Natural killer cell (primary cell): ENCODE measurements at regions not wholly inside any gene's neighbourhood (a gene's known extent, or its start where the extent isn't known, plus 50 kb on each side); places are given as distances from the start of the nearest gene placed in this dataset.
A peak's percentile ranks its signal among the peaks of the same experiment; 100 is the strongest.

Source experiments
- ATAC-seq, 3 donors: fragments of 150-1000 bp in 2 of 3; fragments of 200-7000 bp in 1 of 3; cut with Tn5 transposase; 1 replicate in 1 of 3; 2 replicates in 2 of 3; pipeline ENCODE4 v1.10.0; 2021; ENCODE audit warnings: mild to moderate bottlenecking in 2 of 3, moderate library complexity in 2 of 3
- DNase-seq, 2 donors: peaks; one replicate each; pipeline versions ENCODE4 v3.0.0 to v3.0.0-alpha.2; 2013 to 2021; ENCODE audit warnings: mixed read lengths in 1 of 2
- H3K27ac ChIP-seq: one replicate; pipeline ENCODE4 v1.5.1; 2013; ENCODE audit warnings: mild to moderate bottlenecking, low read length
- H3K27me3 ChIP-seq: one replicate; pipeline ENCODE4 v1.6.1; 2013; ENCODE audit warnings: low read length; ENCODE audit not compliant: control insufficient read depth, insufficient read depth
- H3K36me3 ChIP-seq: one replicate; pipeline ENCODE4 v1.6.1; 2013; ENCODE audit warnings: low read length; ENCODE audit not compliant: control insufficient read depth, insufficient read depth
- H3K4me1 ChIP-seq: one replicate; pipeline ENCODE4 v1.6.1; 2013; ENCODE audit warnings: low read length; ENCODE audit not compliant: control insufficient read depth, insufficient read depth
- H3K4me3 ChIP-seq: one replicate; pipeline ENCODE4 v1.5.1; 2013; ENCODE audit warnings: low read length
- H3K9me3 ChIP-seq: one replicate; pipeline ENCODE4 v1.6.1; 2013; ENCODE audit warnings: low read length; ENCODE audit not compliant: control insufficient read depth, insufficient read depth
- H3K27ac Mint-ChIP-seq, 2 donors: one replicate each; pipeline ENCODE4 v1.8.0; 2022; ENCODE audit warnings: mild to moderate bottlenecking in 2 of 2, mixed read lengths in 2 of 2, moderate library complexity in 1 of 2
- H3K27me3 Mint-ChIP-seq, 2 donors: one replicate each; pipeline ENCODE4 v1.8.0; 2022; ENCODE audit warnings: low read depth in 2 of 2, mixed read lengths in 2 of 2
- H3K36me3 Mint-ChIP-seq: one replicate; pipeline ENCODE4 v1.8.0; 2022; ENCODE audit warnings: mixed read lengths
- H3K4me1 Mint-ChIP-seq, 2 donors: one replicate each; pipeline ENCODE4 v1.8.0; 2022; ENCODE audit warnings: mixed read lengths in 2 of 2
- H3K4me3 Mint-ChIP-seq: one replicate; pipeline ENCODE4 v1.8.0; 2022; ENCODE audit warnings: mild to moderate bottlenecking, moderate library complexity, mixed read lengths
- H3K9me3 Mint-ChIP-seq, 2 donors: one replicate each; pipeline ENCODE4 v1.8.0; 2022; ENCODE audit warnings: mixed read lengths in 2 of 2
- CTCF ChIP-seq: fragments of 200-600 bp; IDR thresholded peaks from one replicate; pipeline ENCODE4 v1.8.0; 2022; ENCODE audit warnings: antibody characterized with exemption
- WGBS: methylation state at CpG from one replicate; pipeline ENCODE4 v1.1.7; 2013; ENCODE audit warnings: missing lambda C conversion rate; ENCODE audit not compliant: insufficient coverage; 5-methylcytosine and 5-hydroxymethylcytosine counted together
- intact Hi-C: fragments of 100-400 bp; cut with micrococcal nuclease; formaldehyde crosslinking; loops from one replicate; pipeline ENCODE4 v1.14.2; 2022

GRCh38 chr17:77555121-77555591 lies 403.3 kb upstream of the TNRC6C start:
- Mint-ChIP-seq H3K27ac (no peak overlapping the region), H3K4me3 (no peak overlapping the region), H3K4me1 (no peaks in the 10 kb centered on the region), H3K36me3 (no peaks in the 10 kb centered on the region), H3K9me3 (no peaks in the 10 kb centered on the region), H3K27me3 (peaks cover 8 to 16% of the 10 kb centered on the region in 2 donors)
- intact Hi-C loops: no loop called here
- Histone ChIP-seq H3K4me1 (peaks cover 6% of the 10 kb centered on the region), H3K27me3 (no peaks in the 10 kb centered on the region), H3K36me3 (no peaks in the 10 kb centered on the region), H3K9me3 (no peaks in the 10 kb centered on the region), H3K27ac (no peak overlapping the region), H3K4me3 (no peak overlapping the region)
- TF ChIP-seq CTCF: no peak
- no peak for ATAC-seq
- 87% methylated on average over 16 of the region's 16 CpGs for WGBS
- no peak for DNase-seq

- Histone ChIP-seq H3K36me3 (no peaks in the 10 kb centered on the region), H3K4me3 (no peak overlapping the region), H3K27ac (no peak overlapping the region), H3K27me3 (no peaks in the 10 kb centered on the region), H3K9me3 (no peaks in the 10 kb centered on the region), H3K4me1 (peaks cover 6% of the 10 kb centered on the region)
- Mint-ChIP-seq H3K27ac (no peak overlapping the region), H3K4me1 (no peaks in the 10 kb centered on the region), H3K27me3 (peaks cover 8 to 16% of the 10 kb centered on the region in 2 donors), H3K9me3 (no peaks in the 10 kb centered on the region), H3K36me3 (no peaks in the 10 kb centered on the region), H3K4me3 (no peak overlapping the region)
- peak in 1 of 2 donors; percentile 18 for DNase-seq
- TF ChIP-seq CTCF: no peak
- WGBS: 64% methylated on average over 11 of the region's 11 CpGs
- intact Hi-C loops: no loop called here
- ATAC-seq: no peak
Observed at GRCh38 chr17:77555741-77556291, 402.7 kb upstream of the TNRC6C start.

GRCh38 chr17:77556383-77557061 lies 402.0 kb upstream of the TNRC6C start:
- no peaks in the 10 kb centered on the region for H3K4me1 Mint-ChIP-seq
- no peak for DNase-seq
- Histone ChIP-seq H3K27ac (no peak overlapping the region), H3K36me3 (no peaks in the 10 kb centered on the region), H3K27me3 (no peaks in the 10 kb centered on the region), H3K4me1 (peaks cover 6% of the 10 kb centered on the region), H3K4me3 (no peak overlapping the region), H3K9me3 (no peaks in the 10 kb centered on the region)
- no peak for TF ChIP-seq CTCF
- intact Hi-C loops: no loop called here
- H3K9me3 Mint-ChIP-seq: no peaks in the 10 kb centered on the region
- H3K36me3 Mint-ChIP-seq: no peaks in the 10 kb centered on the region
- WGBS: 90% methylated on average over 14 of the region's 14 CpGs
- peaks cover 8 to 16% of the 10 kb centered on the region in 2 donors for H3K27me3 Mint-ChIP-seq
- no peak overlapping the region for H3K4me3 Mint-ChIP-seq
- peak in 1 of 3 donors; percentile 30 for ATAC-seq
- H3K27ac Mint-ChIP-seq: no peak overlapping the region
